ENCODE measurements at regions not wholly inside any gene's neighbourhood (a gene's known extent, or its start where the extent isn't known, plus 50 kb on each side); places are given as distances from the start of the nearest gene placed in this dataset.

DNA sequence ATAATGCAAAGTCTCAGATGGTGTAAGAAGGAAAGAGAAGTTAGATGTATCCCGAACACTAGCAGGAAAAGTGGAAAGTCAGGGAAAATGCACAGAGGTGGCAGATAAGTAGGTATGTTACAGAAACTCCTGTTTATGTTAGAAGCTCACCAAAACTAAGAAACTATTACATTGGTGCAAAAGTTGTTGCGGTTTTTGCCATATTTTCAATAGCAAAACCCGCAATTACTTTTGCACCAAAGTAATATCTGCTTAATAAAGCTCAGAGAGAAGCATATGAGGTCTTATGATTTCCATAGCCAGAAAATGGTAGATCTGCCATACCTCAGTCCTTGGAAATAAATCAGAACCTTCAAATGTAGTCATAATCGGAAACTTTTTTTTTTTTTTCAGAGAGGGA lies 1035.6 kb downstream of the PCDH7 start:
- Histone ChIP-seq H3K4me1 (no peaks in the 10 kb centered on the region), H3K4me3 (no peak overlapping the region), H3K27ac (no peak overlapping the region), H3K27me3 (no peaks in the 10 kb centered on the region), H3K9me3 (peaks cover 0 to under 1% (median 0%) of the 10 kb centered on the region in 4 donors), H3K36me3 (no peaks in the 10 kb centered on the region)
- TF ChIP-seq, protein P1, sequence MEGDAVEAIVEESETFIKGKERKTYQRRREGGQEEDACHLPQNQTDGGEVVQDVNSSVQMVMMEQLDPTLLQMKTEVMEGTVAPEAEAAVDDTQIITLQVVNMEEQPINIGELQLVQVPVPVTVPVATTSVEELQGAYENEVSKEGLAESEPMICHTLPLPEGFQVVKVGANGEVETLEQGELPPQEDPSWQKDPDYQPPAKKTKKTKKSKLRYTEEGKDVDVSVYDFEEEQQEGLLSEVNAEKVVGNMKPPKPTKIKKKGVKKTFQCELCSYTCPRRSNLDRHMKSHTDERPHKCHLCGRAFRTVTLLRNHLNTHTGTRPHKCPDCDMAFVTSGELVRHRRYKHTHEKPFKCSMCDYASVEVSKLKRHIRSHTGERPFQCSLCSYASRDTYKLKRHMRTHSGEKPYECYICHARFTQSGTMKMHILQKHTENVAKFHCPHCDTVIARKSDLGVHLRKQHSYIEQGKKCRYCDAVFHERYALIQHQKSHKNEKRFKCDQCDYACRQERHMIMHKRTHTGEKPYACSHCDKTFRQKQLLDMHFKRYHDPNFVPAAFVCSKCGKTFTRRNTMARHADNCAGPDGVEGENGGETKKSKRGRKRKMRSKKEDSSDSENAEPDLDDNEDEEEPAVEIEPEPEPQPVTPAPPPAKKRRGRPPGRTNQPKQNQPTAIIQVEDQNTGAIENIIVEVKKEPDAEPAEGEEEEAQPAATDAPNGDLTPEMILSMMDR (IDR thresholded peaks at IDR 0.05): no peak
- TF ChIP-seq EP300 (IDR thresholded peaks at IDR 0.05) (no peak), POLR2A (IDR thresholded peaks at IDR 0.05) (no peak)
- DNase-seq (ENCODE audit: low spot score in 2 of 2): no peak
- WGBS, 2 donors: 70 to 76% methylated on average over 4 of the region's 4 CpGs

GRCh38 chr4:31768756-31769155 lies 1048.6 kb downstream of the PCDH7 start:
- DNase-seq (ENCODE audit: low spot score in 2 of 2): no peak
- no peaks in the 10 kb centered on the region for H3K9me3 ChIP-seq
- H3K27me3 ChIP-seq: no peaks in the 10 kb centered on the region
- no peak overlapping the region for H3K4me3 ChIP-seq
- H3K36me3 ChIP-seq: no peaks in the 10 kb centered on the region
- H3K27ac ChIP-seq: no peak overlapping the region
- TF ChIP-seq POLR2A (IDR thresholded peaks at IDR 0.05) (no peak), EP300 (IDR thresholded peaks at IDR 0.05) (no peak)
- TF ChIP-seq, protein P1 (IDR thresholded peaks at IDR 0.05): no peak
- H3K4me1 ChIP-seq: no peaks in the 10 kb centered on the region

DNA sequence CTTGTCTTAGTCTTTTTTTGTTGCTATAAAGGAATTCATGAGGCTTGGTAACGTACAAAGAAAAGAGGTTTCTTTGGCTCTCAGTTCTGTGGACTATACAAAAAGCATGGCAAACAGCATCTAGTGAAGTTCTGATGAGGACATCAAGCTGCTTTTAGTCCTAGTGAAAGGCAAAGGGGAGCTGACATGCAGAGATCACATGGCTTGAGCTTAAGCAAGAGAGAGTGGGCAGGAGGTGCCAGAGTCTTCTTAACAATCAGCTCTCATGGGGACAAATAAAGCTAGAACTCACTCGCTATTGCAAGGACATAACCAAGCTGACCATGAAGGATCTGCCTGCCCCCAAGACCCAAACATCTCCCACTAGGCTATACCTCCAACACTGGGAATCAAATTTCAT lies 1063.1 kb downstream of the PCDH7 start:
- Histone ChIP-seq H3K27ac (no peak overlapping the region), H3K27me3 (no peaks in the 10 kb centered on the region), H3K36me3 (no peaks in the 10 kb centered on the region), H3K4me3 (no peak overlapping the region), H3K9me3 (no peaks in the 10 kb centered on the region), H3K4me1 (no peaks in the 10 kb centered on the region)
- WGBS, 2 donors: 93% methylated on average over 2 of the region's 2 CpGs
- DNase-seq (ENCODE audit: low spot score in 2 of 2): no peak
- TF ChIP-seq EP300 (IDR thresholded peaks at IDR 0.05) (no peak), POLR2A (IDR thresholded peaks at IDR 0.05) (no peak)
- TF ChIP-seq, protein P1 (IDR thresholded peaks at IDR 0.05): no peak

DNA sequence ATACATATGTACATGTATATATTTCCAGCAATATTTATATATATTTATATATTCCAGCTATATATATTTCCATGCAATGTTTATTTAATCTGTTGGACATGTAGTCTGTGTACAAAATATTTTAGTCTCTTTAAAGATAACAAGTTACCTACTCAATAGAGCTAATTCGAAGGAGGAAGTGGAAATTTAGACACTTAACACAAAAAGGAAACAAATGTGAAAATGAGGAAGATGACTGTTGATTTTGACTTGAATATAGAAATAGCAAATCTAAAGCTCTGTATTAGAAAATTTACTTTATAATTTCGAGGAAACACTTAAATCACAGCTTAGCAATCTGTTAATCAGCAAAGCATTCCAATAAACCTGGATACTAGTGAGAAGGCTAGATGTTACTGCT lies 1064.4 kb downstream of the PCDH7 start:
- no peak for DNase-seq (ENCODE audit: low spot score in 2 of 2)
- TF ChIP-seq EP300 (IDR thresholded peaks at IDR 0.05) (no peak), POLR2A (IDR thresholded peaks at IDR 0.05) (no peak)
- TF ChIP-seq, protein P1 (IDR thresholded peaks at IDR 0.05): no peak
- no peaks in the 10 kb centered on the region for H3K27me3 ChIP-seq
- no peaks in the 10 kb centered on the region for H3K36me3 ChIP-seq
- 63 to 66% methylated on average over 2 of the region's 2 CpGs for WGBS, 2 donors
- H3K4me1 ChIP-seq: no peaks in the 10 kb centered on the region
- H3K27ac ChIP-seq: no peak overlapping the region
- H3K9me3 ChIP-seq: no peaks in the 10 kb centered on the region
- no peak overlapping the region for H3K4me3 ChIP-seq

DNA sequence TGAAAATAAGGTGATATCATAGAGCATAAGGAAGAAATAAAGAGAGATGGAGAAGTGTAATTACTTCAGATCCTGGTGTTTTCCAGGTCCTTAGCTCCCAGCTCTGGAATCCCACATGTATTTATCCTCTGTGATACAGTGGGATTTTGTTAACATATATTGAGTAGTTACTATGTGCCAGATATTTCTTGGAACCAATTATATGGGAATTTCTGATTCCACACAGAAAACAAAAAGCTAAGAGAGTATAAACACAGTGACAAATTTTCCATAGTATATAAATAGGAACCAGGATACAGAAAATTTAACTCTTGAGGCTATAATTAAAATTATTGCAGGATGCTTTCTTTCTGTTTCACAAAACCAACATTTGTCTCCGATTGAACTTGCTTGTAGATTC lies 1067.5 kb downstream of the PCDH7 start:
- Histone ChIP-seq H3K27ac (no peak overlapping the region), H3K27me3 (no peaks in the 10 kb centered on the region), H3K4me1 (no peaks in the 10 kb centered on the region), H3K4me3 (no peak overlapping the region), H3K9me3 (no peaks in the 10 kb centered on the region), H3K36me3 (no peaks in the 10 kb centered on the region)
- no peak for TF ChIP-seq POLR2A (IDR thresholded peaks at IDR 0.05)
- no peak for TF ChIP-seq EP300 (IDR thresholded peaks at IDR 0.05)
- TF ChIP-seq, protein P1 (IDR thresholded peaks at IDR 0.05): no peak
- DNase-seq (ENCODE audit: low spot score in 2 of 2): no peak
- WGBS, 2 donors: 64 to 82% methylated on average over 1 of the region's 1 CpG
